ENCODE measurements at regions not wholly inside any gene's neighbourhood (a gene's known extent, or its start where the extent isn't known, plus 50 kb on each side); places are given as distances from the start of the nearest gene placed in this dataset.

- TF ChIP-seq CTCF (IDR thresholded peaks at IDR 0.05; ENCODE audit: low read depth, low read length, missing control alignments): no peak
- no peak overlapping the region for H3K4me3 ChIP-seq (ENCODE audit: low read depth, low read length)
- H3K27ac ChIP-seq: no peak overlapping the region
- in situ Hi-C loops (cut with HindIII; ENCODE audit: low pct_ligation_motif_present, low sequenced_read_pairs): no loop called here
- no peaks in the 10 kb centered on the region for H3K27me3 ChIP-seq (replicated peaks)
- no peak for DNase-seq
- H3K36me3 ChIP-seq (replicated peaks): no peaks in the 10 kb centered on the region
Measured at GRCh38 chr12:75888874-75889613, 142.5 kb downstream of the PHLDA1 start.

- Histone ChIP-seq H3K36me3 (replicated peaks) (no peaks in the 10 kb centered on the region), H3K27me3 (replicated peaks) (no peaks in the 10 kb centered on the region), H3K27ac (no peak overlapping the region), H3K4me3 (ENCODE audit: low read depth, low read length) (no peak overlapping the region)
- DNase-seq: no peak
- in situ Hi-C loops (cut with HindIII; ENCODE audit: low pct_ligation_motif_present, low sequenced_read_pairs): no loop called here
- no peak for TF ChIP-seq CTCF (IDR thresholded peaks at IDR 0.05; ENCODE audit: low read depth, low read length, missing control alignments)
Measured at GRCh38 chr12:75888399-75888798, 143.2 kb downstream of the PHLDA1 start.

- H3K36me3 ChIP-seq (replicated peaks): no peaks in the 10 kb centered on the region
- H3K27ac ChIP-seq: no peak overlapping the region
- in situ Hi-C loops (cut with HindIII; ENCODE audit: low pct_ligation_motif_present, low sequenced_read_pairs): no loop called here
- no peak for TF ChIP-seq CTCF (IDR thresholded peaks at IDR 0.05; ENCODE audit: low read depth, low read length, missing control alignments)
- H3K27me3 ChIP-seq (replicated peaks): no peaks in the 10 kb centered on the region
- no peak for DNase-seq
- H3K4me3 ChIP-seq (ENCODE audit: low read depth, low read length): no peak overlapping the region
Measured at GRCh38 chr12:75887979-75888378, 143.6 kb downstream of the PHLDA1 start.

GRCh38 chr12:75884465-75884985 is 147.1 kb downstream of the PHLDA1 start:
- Histone ChIP-seq H3K4me3 (ENCODE audit: low read depth, low read length) (no peak overlapping the region), H3K36me3 (replicated peaks) (no peaks in the 10 kb centered on the region), H3K27ac (no peak overlapping the region), H3K27me3 (replicated peaks) (no peaks in the 10 kb centered on the region)
- no peak for DNase-seq
- in situ Hi-C loops (cut with HindIII; ENCODE audit: low pct_ligation_motif_present, low sequenced_read_pairs): no loop called here
- no peak for TF ChIP-seq CTCF (IDR thresholded peaks at IDR 0.05; ENCODE audit: low read depth, low read length, missing control alignments)

- in situ Hi-C loops (cut with HindIII; ENCODE audit: low pct_ligation_motif_present, low sequenced_read_pairs): no loop called here
- H3K27ac ChIP-seq: no peak overlapping the region
- no peaks in the 10 kb centered on the region for H3K27me3 ChIP-seq (replicated peaks)
- DNase-seq: no peak
- no peak overlapping the region for H3K4me3 ChIP-seq (ENCODE audit: low read depth, low read length)
- H3K36me3 ChIP-seq (replicated peaks): no peaks in the 10 kb centered on the region
- TF ChIP-seq CTCF (IDR thresholded peaks at IDR 0.05; ENCODE audit: low read depth, low read length, missing control alignments): no peak
Measured at GRCh38 chr12:75883241-75883640, 148.3 kb downstream of the PHLDA1 start.

GRCh38 chr12:75882421-75882820 is 149.2 kb downstream of the PHLDA1 start:
- Histone ChIP-seq H3K27me3 (replicated peaks) (no peaks in the 10 kb centered on the region), H3K27ac (no peak overlapping the region), H3K4me3 (ENCODE audit: low read depth, low read length) (no peak overlapping the region), H3K36me3 (replicated peaks) (no peaks in the 10 kb centered on the region)
- in situ Hi-C loops (cut with HindIII; ENCODE audit: low pct_ligation_motif_present, low sequenced_read_pairs): no loop called here
- TF ChIP-seq CTCF (IDR thresholded peaks at IDR 0.05; ENCODE audit: low read depth, low read length, missing control alignments): no peak
- DNase-seq: no peak
